Epithelial cell of proximal tubule (primary cell): ENCODE measurements at regions not wholly inside any gene's neighbourhood (a gene's known extent, or its start where the extent isn't known, plus 50 kb on each side); places are given as distances from the start of the nearest gene placed in this dataset.

ENCODE experiments used
- DNase-seq: peaks from one replicate; pipeline ENCODE4 v3.0.0-alpha.2; 2011; ENCODE audit warnings: low read depth
- H3K4me3 ChIP-seq: 2 replicates; pipeline ENCODE4 v1.5.1; 2011; ENCODE audit warnings: low read depth, mild to moderate bottlenecking, low read length
- TF ChIP-seq, protein P1 (sequence below): conservative IDR thresholded peaks from 2 replicates; pipeline ENCODE4 v1.5.1; 2012; ENCODE audit warnings: low read depth, mild to moderate bottlenecking, low read length

DNA sequence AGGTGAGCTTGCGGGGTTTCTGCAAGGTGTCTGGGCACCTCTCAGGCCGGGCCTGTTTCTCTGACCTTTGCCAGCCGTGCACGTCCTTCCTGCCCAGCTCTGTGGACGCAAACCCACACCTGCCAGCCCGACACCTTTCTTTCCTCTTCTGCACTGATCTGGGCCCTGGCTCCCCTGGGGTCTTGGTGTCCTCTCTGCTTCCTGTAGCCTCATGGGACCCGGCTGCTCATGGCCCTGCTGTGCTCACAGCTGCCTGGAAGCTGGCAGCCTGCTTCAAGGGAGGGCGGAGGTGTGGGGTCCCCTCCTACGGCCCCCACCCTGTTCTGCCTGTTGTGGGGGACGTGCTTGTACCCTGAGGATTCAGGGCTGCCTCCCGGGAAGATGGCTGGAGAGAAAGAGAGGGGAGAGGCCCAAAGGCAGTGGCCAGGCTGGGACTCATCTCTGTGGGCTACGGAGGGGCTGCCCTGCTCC, 342.4 kb downstream of the SEC14L1 start:
- H3K4me3 ChIP-seq: no peak overlapping the region
- DNase-seq: no peak
- TF ChIP-seq, protein P1, sequence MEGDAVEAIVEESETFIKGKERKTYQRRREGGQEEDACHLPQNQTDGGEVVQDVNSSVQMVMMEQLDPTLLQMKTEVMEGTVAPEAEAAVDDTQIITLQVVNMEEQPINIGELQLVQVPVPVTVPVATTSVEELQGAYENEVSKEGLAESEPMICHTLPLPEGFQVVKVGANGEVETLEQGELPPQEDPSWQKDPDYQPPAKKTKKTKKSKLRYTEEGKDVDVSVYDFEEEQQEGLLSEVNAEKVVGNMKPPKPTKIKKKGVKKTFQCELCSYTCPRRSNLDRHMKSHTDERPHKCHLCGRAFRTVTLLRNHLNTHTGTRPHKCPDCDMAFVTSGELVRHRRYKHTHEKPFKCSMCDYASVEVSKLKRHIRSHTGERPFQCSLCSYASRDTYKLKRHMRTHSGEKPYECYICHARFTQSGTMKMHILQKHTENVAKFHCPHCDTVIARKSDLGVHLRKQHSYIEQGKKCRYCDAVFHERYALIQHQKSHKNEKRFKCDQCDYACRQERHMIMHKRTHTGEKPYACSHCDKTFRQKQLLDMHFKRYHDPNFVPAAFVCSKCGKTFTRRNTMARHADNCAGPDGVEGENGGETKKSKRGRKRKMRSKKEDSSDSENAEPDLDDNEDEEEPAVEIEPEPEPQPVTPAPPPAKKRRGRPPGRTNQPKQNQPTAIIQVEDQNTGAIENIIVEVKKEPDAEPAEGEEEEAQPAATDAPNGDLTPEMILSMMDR: no peak

DNA sequence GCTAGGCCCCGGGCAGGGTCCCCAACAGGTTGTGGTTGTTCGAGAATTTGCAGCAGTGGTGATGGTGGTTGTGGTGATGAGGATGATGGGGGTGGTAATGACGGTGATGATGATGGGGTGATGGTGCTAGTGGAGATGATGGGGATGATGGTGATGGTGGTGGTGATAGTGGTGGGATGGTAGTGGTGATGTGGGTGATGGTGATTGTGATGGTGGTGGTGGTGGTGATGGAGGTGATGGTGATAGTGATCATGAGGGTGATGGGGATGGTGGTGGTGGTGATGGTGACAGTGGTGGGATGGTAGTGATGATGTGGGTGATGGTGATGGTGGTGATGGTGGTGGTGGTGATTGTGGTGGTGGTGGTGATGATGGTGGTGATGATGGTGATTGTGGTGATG, 343.3 kb downstream of the SEC14L1 start:
- H3K4me3 ChIP-seq: no peak overlapping the region
- no peak for DNase-seq
- TF ChIP-seq, protein P1: no peak

DNA sequence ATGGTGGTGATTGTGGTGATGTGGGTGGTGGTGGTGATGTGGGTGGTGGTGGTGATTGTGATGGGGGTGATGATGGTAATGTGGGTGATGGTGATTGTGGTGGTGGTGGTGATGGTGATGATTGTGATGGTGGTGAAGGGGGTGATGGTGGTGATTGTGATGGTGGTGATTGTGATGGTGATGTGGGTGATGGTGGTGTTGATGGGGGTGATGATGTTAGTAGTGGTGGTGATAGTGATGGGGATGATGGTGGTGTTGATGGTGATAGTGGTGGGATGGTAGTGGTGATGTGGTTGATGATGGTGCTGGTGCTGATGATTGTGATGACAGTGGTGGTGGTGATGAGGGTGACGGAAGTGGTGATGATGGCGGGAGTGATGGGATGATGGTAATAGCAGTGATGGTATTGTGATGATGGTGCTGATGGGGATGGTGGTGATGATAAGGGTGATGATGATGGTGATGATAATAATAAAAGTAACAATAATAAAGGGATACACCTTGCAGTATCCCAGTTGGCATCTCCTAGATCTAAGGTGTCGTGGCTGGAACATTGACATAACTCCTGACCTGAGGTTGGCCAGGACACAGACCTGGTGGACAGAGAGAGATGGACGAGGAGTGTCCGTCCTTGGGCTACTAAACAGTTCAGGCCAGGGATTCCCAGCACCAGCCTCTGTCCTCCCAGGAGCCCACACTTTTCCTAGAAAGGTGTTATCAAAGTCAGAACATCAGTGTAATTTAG, 344.5 kb downstream of the SEC14L1 start:
- TF ChIP-seq, protein P1: no peak
- H3K4me3 ChIP-seq: no peak overlapping the region
- DNase-seq: no peak

DNA sequence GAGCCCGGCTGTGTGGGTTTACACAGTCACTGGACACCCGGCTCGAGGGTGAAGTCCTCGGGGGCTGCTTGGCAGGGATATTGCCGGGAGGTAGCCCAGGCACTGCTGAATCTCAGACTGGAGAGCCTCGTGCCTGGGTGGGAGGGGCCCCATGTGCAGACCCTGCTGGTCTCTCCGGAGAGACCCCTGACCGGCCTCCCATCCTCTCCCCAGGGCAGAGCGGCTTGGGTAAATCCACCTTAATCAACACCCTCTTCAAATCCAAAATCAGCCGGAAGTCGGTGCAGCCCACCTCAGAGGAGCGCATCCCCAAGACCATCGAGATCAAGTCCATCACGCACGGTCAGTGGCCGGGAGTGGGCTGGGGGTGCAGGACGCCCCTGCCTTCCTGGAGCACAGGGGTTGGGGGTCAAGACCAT, 346.5 kb downstream of the SEC14L1 start:
- TF ChIP-seq, protein P1: no peak
- DNase-seq: no peak
- H3K4me3 ChIP-seq: no peak overlapping the region

DNA sequence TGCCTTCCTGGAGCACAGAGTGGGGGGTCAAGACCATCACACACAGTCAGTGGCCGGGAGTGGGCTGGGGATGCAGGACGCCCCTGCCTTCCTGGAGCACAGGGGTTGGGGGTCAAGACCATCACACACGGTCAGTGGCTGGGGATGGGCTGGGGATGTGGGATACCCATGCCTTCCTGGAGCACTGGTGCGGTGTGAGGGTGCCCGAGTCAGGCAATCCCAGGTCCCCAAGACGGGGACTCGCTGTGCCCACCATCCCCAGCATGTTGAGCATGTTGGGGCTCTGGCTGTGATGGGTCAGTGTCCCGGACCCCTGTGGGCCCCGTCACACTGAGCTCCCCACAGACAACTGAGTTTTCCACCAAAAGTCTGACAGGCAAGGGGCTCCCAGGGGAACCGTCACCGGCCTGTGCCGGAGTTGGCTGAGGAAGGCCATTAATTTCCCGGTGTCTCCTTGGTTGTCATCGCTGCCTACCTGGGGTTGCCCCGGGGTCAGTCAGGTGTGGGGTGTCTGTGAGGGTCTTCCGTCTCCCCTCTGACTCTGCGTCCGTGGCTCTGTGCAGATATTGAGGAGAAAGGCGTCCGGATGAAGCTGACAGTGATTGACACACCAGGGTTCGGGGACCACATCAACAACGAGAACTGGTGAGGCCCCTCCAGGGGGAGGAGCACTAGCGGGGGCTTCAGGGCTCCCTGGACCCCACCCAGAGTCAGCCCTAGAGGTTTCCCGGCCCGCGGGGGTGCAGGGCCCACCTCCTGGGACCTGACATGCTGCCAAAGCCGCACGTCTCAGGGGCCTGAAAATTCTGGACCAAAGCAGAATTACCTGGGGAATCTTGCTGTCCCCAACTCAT, 347.1 kb downstream of the SEC14L1 start:
- DNase-seq: no peak
- H3K4me3 ChIP-seq: no peak overlapping the region
- TF ChIP-seq, protein P1: no peak

DNA sequence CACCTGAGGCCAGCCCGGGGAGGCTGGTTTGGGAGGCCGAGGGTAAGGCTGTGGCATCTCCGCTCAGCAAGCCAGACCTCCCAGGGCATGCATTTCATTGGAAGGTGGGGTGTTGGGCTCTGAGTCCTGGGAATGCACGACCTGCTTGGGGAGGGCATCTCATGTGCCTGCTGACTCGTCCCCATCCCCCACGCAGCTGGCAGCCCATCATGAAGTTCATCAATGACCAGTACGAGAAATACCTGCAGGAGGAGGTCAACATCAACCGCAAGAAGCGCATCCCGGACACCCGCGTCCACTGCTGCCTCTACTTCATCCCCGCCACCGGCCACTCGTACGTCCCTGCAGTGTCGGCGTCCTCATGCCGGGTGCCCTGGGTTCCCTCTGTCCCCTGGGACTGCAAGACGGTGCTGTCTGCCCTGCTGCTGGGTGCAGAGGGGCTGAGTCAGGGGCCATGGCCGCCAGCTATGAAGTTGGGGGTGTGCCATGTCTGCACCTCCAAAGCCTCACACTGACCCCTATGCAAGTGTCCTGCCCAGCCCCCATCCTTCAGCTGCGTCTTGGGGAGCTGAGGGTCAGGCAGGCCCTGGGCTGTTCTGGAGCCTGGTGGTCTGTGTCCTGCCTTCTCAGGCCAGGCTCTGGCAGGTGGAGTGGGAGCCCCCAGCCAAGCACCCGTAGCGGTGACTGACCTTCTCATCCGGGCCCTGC, 347.9 kb downstream of the SEC14L1 start:
- TF ChIP-seq, protein P1: no peak
- no peak overlapping the region for H3K4me3 ChIP-seq
- DNase-seq: no peak
